ENCODE measurements at regions not wholly inside any gene's neighbourhood (a gene's known extent, or its start where the extent isn't known, plus 50 kb on each side); places are given as distances from the start of the nearest gene placed in this dataset.

DNA sequence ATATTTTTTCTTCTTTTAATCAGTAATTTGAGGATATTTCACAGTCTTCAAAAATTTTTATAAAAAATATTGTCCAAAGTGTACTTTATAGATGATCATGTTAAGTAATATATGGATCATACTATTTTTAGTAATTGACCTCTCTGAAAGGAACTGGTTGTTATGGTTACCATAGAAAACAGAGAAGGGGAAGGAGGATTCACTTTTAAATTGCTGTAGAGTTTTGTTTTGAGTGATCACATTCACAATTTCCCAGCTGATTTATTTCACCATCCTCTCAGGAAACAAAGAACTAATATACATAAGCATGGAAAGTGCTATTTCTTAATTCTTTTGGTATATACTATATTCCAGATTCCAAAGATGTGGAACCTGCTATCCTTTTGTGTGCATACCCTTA, 56.5 kb upstream of the NREP start:
- H3K27me3 ChIP-seq (ENCODE audit: control insufficient read depth, insufficient read depth, low read length): no peaks in the 10 kb centered on the region
- H3K4me1 ChIP-seq (ENCODE audit: control insufficient read depth, insufficient read depth, low read length): no peaks in the 10 kb centered on the region
- H3K9me3 ChIP-seq (replicated peaks; ENCODE audit: control insufficient read depth, low read depth, low read length): no peaks in the 10 kb centered on the region
- H3K4me3 ChIP-seq (ENCODE audit: low read length): no peak overlapping the region
- peak; percentile 19 for DNase-seq
- H3K36me3 ChIP-seq (ENCODE audit: control insufficient read depth, insufficient read depth, low read length): no peaks in the 10 kb centered on the region
- H3K27ac ChIP-seq (ENCODE audit: low read length): no peak overlapping the region

DNA sequence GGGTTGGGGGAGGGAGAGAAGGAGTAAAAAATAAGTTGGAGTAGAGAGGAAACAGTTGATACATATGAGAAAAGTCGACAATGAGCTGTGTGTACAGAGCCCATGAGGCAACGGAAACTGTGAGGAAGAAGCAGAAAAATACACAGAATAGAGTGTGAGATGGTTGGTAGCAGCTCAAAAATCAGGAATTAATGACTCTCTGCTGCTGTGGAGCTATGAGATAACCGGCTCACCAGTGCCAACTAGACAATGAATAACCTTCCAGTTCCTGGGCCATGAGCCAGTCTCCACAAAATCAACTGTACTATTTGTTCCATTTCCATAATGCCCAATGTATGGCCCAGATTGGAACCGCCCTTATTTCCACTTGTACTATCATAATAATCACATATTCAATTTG, 53.1 kb upstream of the NREP start:
- Histone ChIP-seq H3K4me3 (ENCODE audit: low read length) (no peak overlapping the region), H3K27ac (ENCODE audit: low read length) (no peak overlapping the region), H3K27me3 (ENCODE audit: control insufficient read depth, insufficient read depth, low read length) (no peaks in the 10 kb centered on the region), H3K9me3 (replicated peaks; ENCODE audit: control insufficient read depth, low read depth, low read length) (no peaks in the 10 kb centered on the region), H3K36me3 (ENCODE audit: control insufficient read depth, insufficient read depth, low read length) (no peaks in the 10 kb centered on the region), H3K4me1 (ENCODE audit: control insufficient read depth, insufficient read depth, low read length) (no peaks in the 10 kb centered on the region)
- WGBS (ENCODE audit: insufficient coverage): 84% methylated on average over 3 of the region's 4 CpGs
- DNase-seq: peak; percentile 36
